Right hindlimb (tissue), 1 donor: ENCODE measurements at regions not wholly inside any gene's neighbourhood (a gene's known extent, or its start where the extent isn't known, plus 50 kb on each side); places are given as distances from the start of the nearest gene placed in this dataset.
"Not testable (repeated sequence)": the region's sequence is repeated elsewhere in the genome, so short reads cannot be mapped to it uniquely, and the experiment has no call there.

Experiments
- DNase-seq: peaks from one replicate; pipeline ENCODE4 v3.0.0-alpha.2; 2018

DNA sequence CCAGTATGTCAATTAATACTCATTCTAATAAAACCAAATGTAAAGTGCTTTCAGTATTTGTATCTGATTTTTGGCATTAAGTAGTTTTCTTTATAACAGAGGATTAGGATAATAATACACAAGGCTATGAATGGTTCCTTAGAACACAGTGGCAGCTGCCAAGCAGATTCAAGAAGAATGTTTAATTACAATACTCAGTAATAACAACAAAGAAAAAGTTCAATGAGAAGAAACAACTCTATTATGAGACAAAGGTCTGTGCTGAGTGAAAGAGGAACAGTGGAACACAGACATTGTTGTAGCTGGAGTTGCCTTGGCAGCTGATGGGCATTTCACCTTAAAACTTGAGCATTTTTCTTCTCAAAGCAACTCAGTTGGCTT, 502.6 kb upstream of the NR3C2 start:
- no peak for DNase-seq

DNA sequence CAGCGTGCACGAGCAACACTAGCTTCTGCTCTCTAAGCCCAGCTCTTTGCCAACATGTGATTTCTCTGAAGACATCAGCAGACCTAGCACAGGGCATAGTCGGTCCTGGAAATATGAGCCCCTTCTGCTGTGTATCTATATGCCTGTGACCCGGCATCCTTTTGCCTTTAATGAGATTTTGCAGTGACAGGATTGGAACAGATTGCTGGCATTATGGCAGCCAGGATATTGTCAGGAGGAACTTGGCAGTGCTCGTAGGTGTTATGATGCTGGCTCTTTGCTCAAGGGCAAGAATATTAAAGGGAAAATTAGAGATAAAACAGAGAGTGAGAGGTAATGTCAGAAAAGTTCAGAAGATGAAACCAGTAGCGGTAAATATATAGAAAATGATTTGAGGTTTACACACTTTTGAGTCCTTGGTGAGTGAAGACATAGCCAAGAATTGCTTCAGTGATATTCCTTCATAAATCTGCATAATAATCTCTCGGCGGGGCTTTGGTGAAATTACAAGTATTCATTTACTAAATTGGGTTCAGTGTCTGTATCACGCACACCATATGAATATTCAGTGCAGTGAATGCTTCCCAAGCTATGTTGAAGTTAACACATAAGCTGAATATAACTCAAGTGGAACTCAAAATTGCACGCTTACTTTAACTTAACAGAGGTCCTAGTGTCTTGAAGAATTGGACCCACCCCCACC, 502.1 kb upstream of the NR3C2 start:
- DNase-seq = no peak

DNA sequence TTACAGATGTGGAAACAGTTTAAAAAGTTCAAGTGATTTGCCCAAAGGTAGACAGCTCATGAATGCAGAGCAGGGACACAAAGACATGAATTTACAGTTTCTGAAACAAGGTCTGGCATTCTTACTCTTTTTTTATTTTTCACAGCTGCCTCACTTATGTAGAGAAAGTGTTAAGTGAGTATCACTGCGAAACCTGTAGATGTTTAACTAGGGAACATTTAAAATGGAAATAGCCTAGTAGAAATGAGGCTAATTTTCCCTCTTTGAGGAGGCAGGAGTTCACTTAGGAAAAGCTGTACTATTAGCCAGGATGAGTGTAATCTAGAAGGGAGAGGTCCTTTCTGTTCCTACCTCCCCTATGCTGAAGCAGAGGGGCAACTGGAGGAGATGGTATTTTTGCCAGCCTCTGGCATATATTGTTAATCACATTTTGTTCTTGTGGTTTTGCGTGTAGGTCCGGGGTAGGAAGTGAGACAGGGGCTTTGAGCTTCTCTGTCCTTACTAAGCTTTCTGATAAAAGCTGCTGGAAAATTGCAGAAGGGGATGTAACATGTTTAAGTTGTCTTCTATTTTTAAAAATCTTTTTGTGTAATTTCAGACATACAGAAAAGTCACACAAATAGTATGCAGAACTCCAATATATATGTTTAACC, 492.8 kb upstream of the NR3C2 start:
- no peak for DNase-seq

DNA sequence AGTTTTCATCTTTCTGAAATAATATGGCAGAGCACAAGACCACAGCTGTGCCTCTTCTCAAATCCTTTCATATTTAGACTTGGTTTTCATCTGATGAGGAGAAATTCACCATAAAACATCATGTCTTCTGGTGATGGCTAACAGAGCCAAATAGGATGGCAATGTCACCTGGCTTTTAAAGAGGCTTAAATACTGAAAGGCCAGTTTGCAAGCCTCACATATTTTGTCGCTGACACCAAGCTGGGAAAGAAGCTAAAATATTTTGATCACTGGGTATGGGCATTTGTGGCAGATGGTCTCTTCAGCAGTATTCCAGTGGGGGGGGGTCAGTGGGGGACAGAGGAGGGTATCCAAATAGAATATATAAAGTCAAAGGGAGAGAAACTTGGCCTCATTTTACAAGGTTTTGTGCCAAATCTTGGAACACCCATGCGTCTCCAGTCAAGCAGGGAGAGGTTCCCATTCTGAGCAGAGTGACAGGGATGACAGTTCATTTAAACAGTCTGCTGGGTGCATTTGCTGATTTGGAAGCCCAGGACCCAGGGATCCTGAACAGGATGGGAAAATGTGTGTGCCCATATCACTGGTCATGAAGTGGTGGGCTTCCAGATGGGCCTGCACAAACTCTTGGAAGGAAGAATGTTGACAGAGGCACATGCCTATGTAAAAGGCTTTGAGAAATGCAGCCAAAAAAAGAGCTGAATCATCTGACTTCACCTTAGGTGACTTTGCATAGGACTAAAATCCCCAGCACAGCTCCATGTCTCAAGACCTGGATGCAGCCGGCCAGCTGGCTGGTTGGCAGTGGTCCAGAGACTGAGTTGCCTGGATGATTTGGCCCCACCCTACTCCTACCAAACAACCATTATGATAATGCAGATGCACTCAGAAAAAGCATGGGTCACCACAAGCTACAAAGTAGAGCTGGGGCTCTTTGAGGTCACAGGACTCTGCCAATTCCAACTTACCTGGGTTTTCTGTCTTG, 484.4 kb upstream of the NR3C2 start:
- peak; percentile 62 for DNase-seq

DNA sequence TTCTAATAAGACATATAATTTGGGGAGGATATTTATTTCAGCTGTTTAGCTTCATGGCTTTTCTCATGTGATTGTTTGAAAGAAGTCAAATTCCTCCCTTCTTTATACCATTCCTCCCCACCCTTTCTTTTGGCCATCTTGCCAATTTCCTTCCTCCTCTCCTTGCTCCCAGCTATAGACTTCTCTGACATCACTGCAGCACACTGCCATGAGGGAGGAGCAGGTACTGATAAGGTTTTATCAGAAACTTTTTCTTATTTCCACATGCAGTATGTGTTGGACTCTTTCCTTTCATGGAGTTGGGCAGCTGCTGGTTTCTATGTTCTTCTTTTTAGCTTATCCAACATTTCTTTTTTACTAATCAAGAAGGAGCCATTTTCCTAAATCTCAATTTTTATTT, 481.7 kb upstream of the NR3C2 start:
- no peak for DNase-seq

DNA sequence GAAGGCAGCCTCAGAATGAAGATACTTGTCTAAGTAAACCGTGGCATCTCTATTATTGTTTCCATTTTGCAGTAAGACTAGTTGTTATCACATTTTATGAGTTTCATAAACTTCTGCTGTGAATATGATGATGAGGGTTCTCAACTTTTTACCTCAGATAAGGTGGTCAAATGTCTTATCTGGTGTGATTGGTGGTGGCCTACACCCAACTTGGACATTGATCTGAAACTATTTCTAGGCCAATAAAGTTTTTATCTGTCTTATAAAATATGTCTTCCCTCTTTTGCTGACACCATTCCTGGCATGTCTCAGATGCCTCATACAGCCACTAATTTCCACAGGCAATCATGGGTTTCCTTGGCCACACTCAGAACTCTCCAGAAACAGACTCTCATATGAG, 480.3 kb upstream of the NR3C2 start:
- no peak for DNase-seq

DNA sequence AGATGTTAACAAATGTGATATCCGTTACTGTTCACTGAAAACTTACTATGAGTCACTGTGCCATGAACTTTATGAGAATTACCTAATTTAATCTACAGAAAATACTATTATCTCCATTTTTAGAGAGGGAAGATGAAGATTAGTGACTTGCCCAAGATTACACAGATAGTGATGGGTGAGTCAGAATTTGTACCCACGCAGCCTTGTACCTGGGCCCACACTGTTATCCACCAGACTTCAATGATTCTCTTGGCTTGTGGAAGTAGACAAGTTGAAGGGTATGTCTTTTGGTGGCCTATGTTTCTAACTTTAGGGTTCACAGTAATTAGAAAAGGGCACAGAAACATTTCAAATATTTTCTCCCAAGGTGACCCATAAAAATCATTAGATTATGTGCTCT, 472.5 kb upstream of the NR3C2 start:
- DNase-seq = no peak

DNA sequence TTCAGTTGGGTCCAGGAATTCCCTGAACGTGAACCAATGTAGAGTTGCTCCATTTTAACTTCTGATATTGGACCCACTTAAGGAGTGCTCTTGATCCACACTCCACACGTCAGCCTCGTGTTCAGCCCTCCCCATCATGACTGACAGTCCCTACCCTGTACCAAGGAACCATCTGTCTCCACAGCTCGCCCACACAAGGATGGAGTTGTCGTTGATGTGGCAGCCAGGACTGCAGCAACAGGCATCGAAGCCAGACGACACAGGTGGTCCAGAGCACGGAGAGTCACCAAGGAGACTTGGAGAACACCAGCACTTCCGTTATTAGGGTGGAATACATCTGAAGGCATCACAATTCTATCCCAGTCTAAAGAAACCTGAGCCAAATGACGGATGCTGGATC, 472.1 kb upstream of the NR3C2 start:
- DNase-seq = no peak

DNA sequence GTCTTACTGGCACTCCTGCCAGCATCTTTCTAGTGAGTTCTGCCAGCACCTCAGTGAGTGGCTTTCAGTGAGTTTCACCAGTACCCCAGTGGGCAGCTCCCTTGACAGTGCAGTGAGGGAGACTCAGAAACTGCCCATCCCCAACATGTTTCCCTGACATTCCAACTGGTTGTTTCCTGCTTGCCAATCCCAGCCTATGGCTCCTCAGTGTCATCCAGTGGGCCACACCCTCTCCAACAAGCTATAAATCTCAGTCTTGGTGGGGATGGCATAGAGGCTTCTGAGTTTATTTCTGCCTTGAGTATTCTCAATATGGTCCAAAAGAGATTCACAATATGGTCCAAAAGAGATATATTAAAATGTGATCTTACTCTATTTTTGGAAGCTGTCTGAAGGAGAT, 461.2 kb upstream of the NR3C2 start:
- no peak for DNase-seq

DNA sequence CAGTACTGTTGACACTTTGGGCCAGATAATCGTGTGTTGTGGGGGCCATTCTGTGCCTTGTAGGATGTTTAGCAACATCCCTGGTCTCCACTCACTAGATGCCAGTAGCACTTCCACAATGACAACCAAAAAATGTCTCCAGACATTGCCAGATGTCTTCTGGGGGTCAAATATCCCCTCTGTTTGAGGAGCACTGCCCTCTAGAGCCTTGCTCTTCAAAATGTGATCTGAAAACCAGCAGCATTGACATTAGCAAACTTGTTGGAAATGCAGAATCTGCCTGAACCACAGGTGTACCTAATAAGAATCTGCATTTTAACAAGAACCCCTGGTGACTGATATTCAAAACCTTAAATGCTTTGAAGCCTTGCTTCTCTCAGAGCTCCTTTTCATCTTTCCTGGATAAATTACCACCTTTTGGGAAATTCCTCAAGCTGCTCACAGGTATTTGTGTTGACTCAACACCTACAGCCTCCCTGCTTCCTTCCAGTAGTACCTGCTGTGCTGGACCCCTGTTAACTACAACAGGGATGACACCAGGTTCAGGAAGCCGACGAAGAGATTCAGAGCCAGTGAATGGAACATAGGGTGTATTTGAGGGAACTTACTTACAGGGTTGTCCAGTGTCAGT, 459.0 kb upstream of the NR3C2 start:
- no peak for DNase-seq

DNA sequence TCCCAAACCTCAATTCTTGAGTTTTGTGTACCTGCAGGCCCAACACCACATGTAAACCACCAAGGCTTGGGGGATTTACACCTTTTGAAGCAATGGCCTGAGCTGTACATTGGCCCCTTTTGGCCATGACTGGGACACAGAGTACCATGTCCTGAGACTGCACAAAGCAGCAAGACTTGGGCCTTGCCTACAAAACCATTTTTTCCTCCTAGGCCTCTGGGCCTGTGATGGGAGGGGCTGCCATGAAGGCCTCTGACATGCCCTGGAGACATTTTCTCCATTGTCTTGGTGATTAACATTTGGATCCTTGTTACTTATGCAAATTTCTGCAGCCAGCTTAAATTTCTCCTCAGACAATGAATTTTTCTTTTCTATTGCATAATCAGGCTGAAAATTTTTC, 455.9 kb upstream of the NR3C2 start:
- not testable (repeated sequence) for DNase-seq

DNA sequence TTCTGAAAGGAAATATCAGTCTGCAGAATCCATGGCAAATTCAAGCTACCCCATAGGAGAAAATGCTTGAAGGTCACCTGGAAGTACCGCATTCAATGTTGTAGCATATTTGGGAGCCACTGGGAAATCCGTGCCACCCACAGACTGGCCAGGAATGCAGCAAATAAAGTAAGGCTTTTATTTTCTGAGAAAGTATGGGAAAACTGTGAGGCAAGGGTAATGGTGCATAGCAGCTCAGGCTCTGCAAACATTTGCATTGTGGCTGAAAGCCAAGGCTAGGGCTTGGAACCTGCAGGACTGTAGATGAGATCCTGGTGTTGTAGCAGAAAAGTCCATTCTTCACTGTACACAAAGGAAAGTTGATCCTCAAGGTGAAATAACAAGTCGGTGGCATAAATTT, 450.9 kb upstream of the NR3C2 start:
- DNase-seq = no peak

DNA sequence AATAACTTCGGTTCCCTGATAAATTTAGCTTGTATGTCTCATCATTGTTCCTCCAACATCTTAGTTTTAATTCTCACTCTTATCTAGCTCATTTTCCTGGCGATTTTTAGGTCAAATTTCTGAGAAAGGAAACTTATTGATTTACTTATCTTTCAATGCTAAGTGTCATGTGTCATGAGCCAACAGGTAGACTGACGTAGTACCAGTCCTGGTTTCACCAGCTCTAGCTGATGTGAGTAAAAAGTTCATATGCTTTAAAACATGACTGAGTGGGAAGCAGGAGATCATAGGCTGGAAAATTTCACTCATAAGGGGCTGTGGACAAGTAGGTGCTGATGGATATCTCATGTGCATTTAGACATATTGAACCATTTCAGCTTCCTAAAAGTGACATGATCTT, 441.7 kb upstream of the NR3C2 start:
- no peak for DNase-seq

DNA sequence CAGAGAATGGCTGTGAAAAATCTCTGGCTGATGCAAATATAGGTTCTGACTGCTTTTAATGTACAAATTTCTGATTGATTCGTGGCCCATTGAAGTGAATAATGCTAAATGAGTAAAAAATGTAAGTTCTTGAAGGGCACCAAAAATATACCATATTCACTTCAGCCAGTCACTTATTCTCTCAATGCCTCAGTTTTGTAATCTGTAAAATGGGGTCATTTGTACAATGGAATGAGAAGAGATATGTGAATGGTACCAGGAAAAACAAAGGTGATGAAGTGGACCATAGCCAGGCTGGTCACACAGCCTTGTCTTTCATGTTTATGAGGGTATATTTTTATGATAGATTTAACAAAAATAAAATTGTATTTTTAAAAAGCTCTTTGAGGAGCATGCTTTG, 441.2 kb upstream of the NR3C2 start:
- no peak for DNase-seq

DNA sequence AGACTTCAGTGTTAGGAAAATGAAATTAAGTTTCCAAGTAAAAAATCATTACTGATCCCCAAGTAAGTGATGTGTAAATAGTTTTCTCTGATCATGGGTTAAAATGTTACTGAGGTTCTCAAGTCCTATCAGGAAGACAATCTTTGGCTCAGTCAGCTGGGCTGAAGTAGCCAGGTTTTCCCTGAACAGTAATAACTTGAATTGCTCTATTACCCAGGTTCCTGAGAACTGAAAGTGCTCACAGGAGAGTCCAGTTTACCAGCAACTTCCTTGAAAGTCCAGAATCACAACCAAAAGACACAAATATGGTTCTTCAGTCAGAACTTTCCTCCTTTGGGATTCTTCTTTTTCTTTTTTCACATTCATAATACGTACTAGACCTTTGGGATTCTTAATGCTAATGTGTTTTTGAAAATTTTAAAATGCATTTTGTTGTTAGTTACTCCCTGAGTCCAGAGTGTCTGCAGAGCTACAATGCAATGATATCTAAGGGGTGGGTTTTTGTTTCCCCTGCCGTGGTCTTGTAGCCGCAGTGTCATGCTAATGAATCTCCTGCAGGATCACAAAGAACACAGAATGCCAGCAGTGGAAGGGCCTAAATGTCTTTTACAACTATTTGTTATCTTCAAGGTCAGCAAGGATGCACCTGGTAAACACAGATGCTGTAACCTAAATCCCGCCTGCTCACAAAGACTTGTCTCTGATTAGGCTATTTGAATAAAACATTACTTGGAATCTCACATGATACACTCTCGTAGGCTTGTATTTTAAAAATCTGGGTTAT, 439.8 kb upstream of the NR3C2 start:
- no peak for DNase-seq

DNA sequence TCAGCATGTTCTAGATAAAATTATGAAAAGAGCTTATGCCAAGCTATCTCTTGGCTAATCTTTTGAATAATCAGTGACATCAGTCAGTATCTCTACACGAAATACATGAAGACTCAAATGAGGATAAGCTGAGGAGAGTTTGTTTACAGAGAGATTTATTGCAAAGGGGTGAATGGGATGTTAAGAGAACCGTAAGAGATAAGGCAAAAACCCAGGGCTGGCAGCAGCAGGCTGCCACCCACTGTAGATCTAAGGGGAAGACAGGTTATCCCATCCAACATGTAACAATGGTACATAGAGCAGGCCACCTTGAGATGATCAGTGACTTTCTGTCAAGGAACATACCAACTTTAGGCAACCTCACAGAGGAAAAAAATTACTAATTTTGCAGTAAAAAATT, 432.1 kb upstream of the NR3C2 start:
- no peak for DNase-seq

DNA sequence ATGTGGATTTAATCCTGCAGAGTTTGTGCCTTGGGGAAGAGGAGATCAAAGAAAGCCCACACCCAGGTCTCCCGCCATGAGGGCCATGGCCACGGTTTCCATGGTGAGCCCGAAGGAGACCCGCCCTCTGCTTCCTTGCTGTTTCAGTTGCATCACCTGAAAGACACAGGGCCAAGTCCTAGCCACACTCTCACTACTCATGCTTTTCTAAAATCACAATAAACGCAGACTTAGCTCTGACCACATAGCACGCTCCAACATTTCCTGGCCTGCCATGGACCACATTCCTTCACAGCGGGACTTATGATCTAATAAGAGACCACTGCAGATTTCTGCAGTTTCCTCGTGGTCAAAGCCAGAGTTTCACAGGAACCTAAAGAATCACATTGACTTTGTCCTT, 426.0 kb upstream of the NR3C2 start:
- DNase-seq = no peak

DNA sequence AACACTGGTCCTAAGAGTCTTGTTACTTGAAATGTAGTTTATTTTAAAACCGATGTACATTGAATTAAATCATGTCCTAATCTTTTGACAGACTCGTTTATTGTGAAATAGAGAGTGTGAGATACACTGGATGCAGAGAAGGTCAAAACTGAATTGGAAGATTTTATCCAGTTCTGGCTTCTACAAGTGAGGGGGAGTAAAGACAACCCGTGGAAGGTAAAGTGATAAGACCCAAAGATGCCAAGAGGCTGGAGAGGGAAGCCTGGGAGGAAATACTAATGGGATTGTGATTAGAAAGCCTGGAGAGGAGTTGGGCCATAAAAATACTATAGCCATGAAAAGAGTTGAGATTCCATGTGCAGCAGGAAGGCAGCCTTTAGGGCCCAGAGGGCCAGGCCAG, 424.5 kb upstream of the NR3C2 start:
- DNase-seq = no peak

DNA sequence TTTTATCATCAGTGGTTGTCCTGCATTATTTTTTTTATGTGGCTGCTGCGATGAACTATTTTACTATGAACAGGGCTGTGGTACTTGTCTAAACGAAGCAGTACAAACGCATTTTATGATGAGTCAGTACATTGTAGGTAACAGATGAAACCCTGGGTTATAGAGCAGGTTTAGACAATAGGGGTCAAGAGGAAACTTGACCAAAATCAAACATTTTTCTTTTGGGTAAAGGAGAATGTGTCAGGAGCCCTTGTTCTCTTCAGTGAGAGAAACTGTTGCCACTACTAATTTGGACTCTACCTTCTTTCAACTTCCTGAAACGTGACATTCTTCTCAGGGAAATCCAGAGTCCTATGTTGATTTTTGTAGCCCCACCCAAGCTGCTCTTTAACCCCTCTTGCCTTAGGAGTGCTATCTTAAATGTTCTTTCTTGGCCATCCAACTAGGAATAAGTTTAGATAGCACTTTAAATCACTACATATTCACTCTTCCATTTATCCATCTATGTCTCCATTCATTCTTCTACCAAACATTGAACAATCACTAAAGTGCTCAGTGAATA, 415.8 kb upstream of the NR3C2 start:
- no peak for DNase-seq

DNA sequence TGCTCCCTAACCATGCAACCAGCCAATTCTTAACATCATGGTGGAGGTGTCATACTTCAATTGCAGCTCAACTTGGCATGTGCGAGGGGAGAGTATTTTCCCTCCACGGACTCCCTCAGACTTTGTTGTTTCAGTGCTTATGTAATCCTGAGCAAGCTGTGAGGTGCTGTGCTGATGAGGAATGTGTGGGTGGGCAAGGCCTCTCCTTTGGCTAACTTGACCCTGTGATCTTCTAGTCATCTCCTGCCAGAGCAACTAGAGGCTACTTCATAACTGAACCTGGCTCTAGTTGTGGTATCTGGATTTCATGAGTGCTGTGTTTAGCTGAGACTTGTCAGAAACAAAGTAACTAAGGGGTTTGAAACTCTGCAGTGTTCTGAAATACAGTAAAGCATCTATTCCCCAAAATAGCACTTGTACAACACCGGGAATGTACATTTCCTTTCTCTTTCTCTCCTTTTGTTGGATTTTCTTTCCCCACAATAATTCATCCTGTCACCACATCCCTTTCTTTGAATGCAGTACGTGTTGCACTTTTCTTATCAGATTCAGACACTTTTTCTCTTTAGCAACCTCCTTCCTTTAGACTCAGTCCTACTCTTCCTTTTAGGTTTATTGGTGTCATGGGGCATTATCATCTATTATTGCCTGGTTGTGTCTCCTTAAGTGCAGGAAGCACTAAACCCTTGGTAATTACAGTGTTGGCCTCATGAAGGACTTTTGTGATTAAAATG, 415.2 kb upstream of the NR3C2 start:
- peak; percentile 18 for DNase-seq

DNA sequence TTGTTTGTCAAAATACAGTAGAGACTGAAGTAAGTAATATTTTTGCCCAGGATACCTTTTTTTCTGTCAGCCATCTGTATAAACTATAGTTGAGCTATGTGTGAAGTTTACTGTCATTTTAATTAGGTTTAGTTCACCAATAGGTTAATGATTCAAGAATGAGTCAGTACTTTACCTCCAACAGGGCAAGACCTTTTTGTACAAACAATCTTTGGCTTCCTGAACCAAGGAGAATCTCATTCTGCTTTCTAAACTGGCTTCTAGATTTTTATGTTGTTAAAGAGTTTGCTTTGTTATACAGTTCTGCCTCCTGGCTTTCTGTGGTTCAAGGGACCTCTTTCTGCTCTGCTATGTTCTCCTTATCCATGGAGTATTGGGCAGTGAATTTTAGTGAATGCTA, 412.0 kb upstream of the NR3C2 start:
- no peak for DNase-seq
